Endothelial cell of umbilical vein (primary cell): ENCODE measurements at regions not wholly inside any gene's neighbourhood (a gene's known extent, or its start where the extent isn't known, plus 50 kb on each side); places are given as distances from the start of the nearest gene placed in this dataset.

Source experiments
- BruUV-seq: library from RNA; stranded (reverse); fragments of 400-500 nt; replicated peaks from 2 replicates; lab custom pipeline; 2021; lab: Mats Ljungman, UMichigan
- CTCF ChIA-PET: fragments of 300-600, 350-600 bp; sonication (Branson Sonifier 250); formaldehyde crosslinking; loops from one replicate; lab custom pipeline; 2021; ENCODE audit warnings: antibody characterized with exemption, inconsistent platforms; lab: Charles Lee
- POLR2A ChIA-PET: fragments of 300-600, 350-600 bp; sonication (Branson Sonifier 250); formaldehyde crosslinking; loops from one replicate; lab custom pipeline; 2021; ENCODE audit warnings: antibody characterized with exemption, inconsistent platforms; lab: Charles Lee
- DNase-seq: peaks from one replicate; pipeline ENCODE4 v3.0.0-alpha.2; 2011; ENCODE audit warnings: low read depth, low spot score
- FAIRE-seq: peaks from 2 replicates; lab custom pipeline; 2011; peaks lifted over from hg19 to GRCh38; lab: Jason Lieb, UNC
- H2AFZ ChIP-seq: 2 replicates; pipeline ENCODE4 v1.6.0; 2012; ENCODE audit warnings: low read depth, low read length, control low read depth, inconsistent platforms
- H3K27ac ChIP-seq: 2 replicates; pipeline ENCODE4 v1.5.1; 2011; ENCODE audit warnings: low read depth, mild to moderate bottlenecking, control low read depth, low read length, moderate library complexity; ENCODE audit not compliant: insufficient read depth
- H3K27me3 ChIP-seq, 2 experiments: 2 replicates each; pipeline versions ENCODE4 v1.6.0 to v1.6.1; 2011; ENCODE audit warnings: low read length in 2 of 2, mixed read lengths in 1 of 2; ENCODE audit not compliant: control insufficient read depth in 2 of 2, insufficient read depth in 2 of 2
- H3K36me3 ChIP-seq, 2 experiments: 2 replicates in 1 of 2; 3 replicates in 1 of 2; pipeline ENCODE4 v1.5.1; 2011; ENCODE audit warnings: low read length in 2 of 2, mild to moderate bottlenecking in 1 of 2, moderate library complexity in 1 of 2; ENCODE audit not compliant: control insufficient read depth in 2 of 2, insufficient read depth in 2 of 2; ENCODE audit errors: extremely low read depth in 1 of 2
- H3K4me1 ChIP-seq: 3 replicates; pipeline ENCODE4 v1.5.1; 2011; ENCODE audit warnings: mild to moderate bottlenecking, low read length; ENCODE audit not compliant: control insufficient read depth, insufficient read depth; ENCODE audit errors: extremely low read depth
- H3K4me2 ChIP-seq: 2 replicates; pipeline ENCODE4 v1.6.1; 2011; ENCODE audit warnings: low read length, control low read depth, mixed read lengths; ENCODE audit not compliant: insufficient read depth
- H3K4me3 ChIP-seq, 3 experiments: fragments of 200-600 bp in 1 of 3; sonication (generic), shearing (Covaris generic) in 1 of 3; replicated peaks in 1 of 3; 2 replicates each; pipeline ENCODE4 v1.5.1; 2011 to 2016; ENCODE audit warnings: control low read depth in 3 of 3, low read length in 3 of 3, mild to moderate bottlenecking in 2 of 3, inconsistent platforms in 1 of 3, low read depth in 1 of 3, moderate library complexity in 1 of 3; ENCODE audit not compliant: insufficient read depth in 1 of 3
- H3K79me2 ChIP-seq: 2 replicates; pipeline ENCODE4 v1.6.0; 2012; ENCODE audit warnings: low read length, inconsistent platforms; ENCODE audit not compliant: control insufficient read depth, insufficient read depth
- H3K9ac ChIP-seq: replicated peaks from 2 replicates; pipeline ENCODE3; 2011; ENCODE audit warnings: low read length, control low read depth; ENCODE audit not compliant: insufficient read depth; ENCODE audit errors: extremely low read depth
- H3K9me1 ChIP-seq: replicated peaks from 3 replicates; pipeline ENCODE4 v1.6.0; 2011; ENCODE audit warnings: mild to moderate bottlenecking, low read length; ENCODE audit not compliant: control insufficient read depth, insufficient read depth; ENCODE audit errors: extremely low read depth
- H3K9me3 ChIP-seq: replicated peaks from 2 replicates; pipeline ENCODE4 v1.5.1; 2012; ENCODE audit warnings: low read length, inconsistent platforms; ENCODE audit not compliant: control insufficient read depth, insufficient read depth
- H4K20me1 ChIP-seq: replicated peaks from 2 replicates; pipeline ENCODE3; 2011; ENCODE audit warnings: mild to moderate bottlenecking, low read length; ENCODE audit not compliant: control insufficient read depth, insufficient read depth; ENCODE audit errors: extremely low read depth
- EZH2 ChIP-seq: IDR thresholded peaks from 2 replicates; pipeline ENCODE4 v1.6.1; 2012; ENCODE audit warnings: borderline replicate concordance, low read depth, mild to moderate bottlenecking, moderate library complexity, low read length, inconsistent platforms; ENCODE audit not compliant: severe bottlenecking
- FOS ChIP-seq: IDR thresholded peaks from 2 replicates; pipeline ENCODE4 v1.6.1; 2011; ENCODE audit warnings: mild to moderate bottlenecking, low read length, moderate library complexity, borderline replicate concordance; ENCODE audit not compliant: insufficient read depth
- GATA2 ChIP-seq: IDR thresholded peaks from 2 replicates; pipeline ENCODE4 v1.7.0; 2011; ENCODE audit warnings: low read depth, mild to moderate bottlenecking, moderate library complexity, mixed read lengths, low read length; ENCODE audit not compliant: insufficient read length, insufficient read depth
- JUN ChIP-seq: IDR thresholded peaks from 2 replicates; pipeline ENCODE4 v1.6.1; 2011; ENCODE audit warnings: borderline replicate concordance, low read depth; ENCODE audit not compliant: insufficient read length, insufficient read depth
- MYC ChIP-seq: IDR thresholded peaks from one replicate; pipeline ENCODE4 v1.6.1; 2011; ENCODE audit warnings: mild to moderate bottlenecking, low read depth, low read length
- POLR2A ChIP-seq: IDR thresholded peaks from 2 replicates; pipeline ENCODE4 v1.6.1; 2012; ENCODE audit warnings: low read depth, mild to moderate bottlenecking, control low read depth, low read length
- POLR2AphosphoS5 ChIP-seq: IDR thresholded peaks from 2 replicates; pipeline ENCODE4 v1.6.1; 2012; ENCODE audit warnings: low read depth, mild to moderate bottlenecking, control low read depth, low read length, moderate library complexity; ENCODE audit not compliant: insufficient read depth
- dilution Hi-C: fragments of 300-500 bp; cut with MboI; formaldehyde crosslinking; loops from one replicate; pipeline ENCODE4 v1.15.0; 2019; ENCODE audit warnings: low sequenced_read_pairs; ENCODE audit not compliant: extremely low pct_ligation_motif_present
- intact Hi-C: fragments of 100-400 bp; cut with micrococcal nuclease; formaldehyde crosslinking; loops from one replicate; pipeline ENCODE4 v1.10.0; 2022
- TF ChIP-seq, protein P1 (sequence below): IDR thresholded peaks from 2 replicates; pipeline ENCODE4 v1.6.1; 2011; ENCODE audit not compliant: insufficient read depth, insufficient read length
- TF ChIP-seq, protein P2 (sequence below), 2 donors: IDR thresholded peaks; 1 replicate in 1 of 2; 2 replicates in 1 of 2; pipeline ENCODE4 v1.5.1; 2011; ENCODE audit warnings: low read length in 2 of 2, mild to moderate bottlenecking in 2 of 2, moderate library complexity in 2 of 2, control low read depth in 1 of 2, inconsistent platforms in 1 of 2, low read depth in 1 of 2; ENCODE audit not compliant: insufficient read depth in 1 of 2; ENCODE audit errors: extremely low read depth in 1 of 2

DNA sequence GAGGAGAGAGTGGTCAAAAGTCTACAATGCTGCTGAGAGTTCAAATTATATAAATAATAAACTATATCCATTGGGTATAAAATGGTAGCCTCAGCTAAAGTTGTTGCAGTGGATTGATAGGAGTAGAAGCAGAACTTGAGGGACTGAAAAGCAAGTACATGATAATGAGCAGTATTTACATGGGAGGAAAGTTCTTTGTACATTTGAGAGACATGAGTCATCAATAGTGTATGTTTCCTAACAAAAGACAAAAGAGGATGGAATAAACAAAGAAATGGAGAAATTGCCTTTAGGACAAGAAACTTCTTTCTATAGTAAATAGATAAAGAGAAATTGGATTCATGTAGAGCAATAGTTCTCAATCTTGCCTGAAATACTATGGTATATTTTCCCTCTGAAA, 110.0 kb upstream of the PLSCR5 start:
- H3K9me1 ChIP-seq = no peaks in the 10 kb centered on the region
- TF ChIP-seq FOS = peak; percentile 77
- peak; percentile 60 for TF ChIP-seq JUN
- TF ChIP-seq, protein P1, sequence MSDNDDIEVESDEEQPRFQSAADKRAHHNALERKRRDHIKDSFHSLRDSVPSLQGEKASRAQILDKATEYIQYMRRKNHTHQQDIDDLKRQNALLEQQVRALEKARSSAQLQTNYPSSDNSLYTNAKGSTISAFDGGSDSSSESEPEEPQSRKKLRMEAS = no peak
- H2AFZ ChIP-seq = no peak overlapping the region
- FAIRE-seq (no peak), DNase-seq (peak; percentile 34)
- no peaks in the 10 kb centered on the region for H4K20me1 ChIP-seq
- H3K9ac ChIP-seq = no peak overlapping the region
- no peaks in the 10 kb centered on the region for H3K79me2 ChIP-seq
- no peaks in the 10 kb centered on the region for H3K36me3 ChIP-seq
- H3K27me3 ChIP-seq = no peaks in the 10 kb centered on the region
- peaks cover 2% of the 10 kb centered on the region for H3K4me1 ChIP-seq
- CTCF ChIA-PET = interaction anchor here (1.2 kb wide), 1 partner anchor 11 kb away, joined by 4 read pairs; no protein-coding TSS in a partner anchor
- BruUV-seq = no TSS peak
- intact Hi-C loops = no loop called here
- H3K4me2 ChIP-seq = no peak overlapping the region
- H3K9me3 ChIP-seq = no peaks in the 10 kb centered on the region
- POLR2A ChIA-PET = no interaction called here
- dilution Hi-C loops = no loop called here
- H3K4me3 ChIP-seq = no peak overlapping the region
- H3K27ac ChIP-seq = no peak overlapping the region

DNA sequence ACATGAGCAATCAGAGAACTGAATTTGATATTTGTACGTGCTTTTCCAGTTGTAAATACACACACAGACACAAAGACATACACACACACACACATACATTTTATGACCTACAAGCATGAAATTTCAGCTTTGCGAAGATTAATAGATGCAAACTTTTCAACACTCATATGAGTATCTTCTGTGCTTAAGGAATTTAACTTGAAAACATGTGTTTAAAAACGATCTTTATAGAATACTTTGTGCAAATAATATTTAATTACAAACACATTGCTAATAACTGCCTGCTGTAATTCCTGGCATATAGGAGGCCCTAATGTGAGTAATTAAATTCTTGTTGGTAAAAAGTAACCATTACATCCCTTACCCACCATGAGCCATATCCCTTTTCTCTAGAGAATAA, 107.7 kb upstream of the PLSCR5 start:
- DNase-seq (no peak), FAIRE-seq (no peak)
- Histone ChIP-seq H4K20me1 (no peaks in the 10 kb centered on the region), H3K9ac (no peak overlapping the region), H3K27ac (no peak overlapping the region), H3K4me2 (no peak overlapping the region), H3K27me3 (no peaks in the 10 kb centered on the region), H3K79me2 (no peaks in the 10 kb centered on the region), H3K9me3 (no peaks in the 10 kb centered on the region), H2AFZ (no peak overlapping the region), H3K4me1 (peaks cover 2% of the 10 kb centered on the region), H3K4me3 (no peak overlapping the region), H3K36me3 (no peaks in the 10 kb centered on the region), H3K9me1 (no peaks in the 10 kb centered on the region)
- ChIA-PET POLR2A (no interaction called here), CTCF (no interaction called here)
- dilution Hi-C loops = no loop called here
- intact Hi-C loops = no loop called here
- BruUV-seq = no TSS peak
- TF ChIP-seq JUN (no peak), GATA2 (no peak), FOS (no peak), POLR2AphosphoS5 (no peak), MYC (no peak), EZH2 (no peak), POLR2A (no peak)
- TF ChIP-seq, protein P1 = no peak
- TF ChIP-seq, protein P2, sequence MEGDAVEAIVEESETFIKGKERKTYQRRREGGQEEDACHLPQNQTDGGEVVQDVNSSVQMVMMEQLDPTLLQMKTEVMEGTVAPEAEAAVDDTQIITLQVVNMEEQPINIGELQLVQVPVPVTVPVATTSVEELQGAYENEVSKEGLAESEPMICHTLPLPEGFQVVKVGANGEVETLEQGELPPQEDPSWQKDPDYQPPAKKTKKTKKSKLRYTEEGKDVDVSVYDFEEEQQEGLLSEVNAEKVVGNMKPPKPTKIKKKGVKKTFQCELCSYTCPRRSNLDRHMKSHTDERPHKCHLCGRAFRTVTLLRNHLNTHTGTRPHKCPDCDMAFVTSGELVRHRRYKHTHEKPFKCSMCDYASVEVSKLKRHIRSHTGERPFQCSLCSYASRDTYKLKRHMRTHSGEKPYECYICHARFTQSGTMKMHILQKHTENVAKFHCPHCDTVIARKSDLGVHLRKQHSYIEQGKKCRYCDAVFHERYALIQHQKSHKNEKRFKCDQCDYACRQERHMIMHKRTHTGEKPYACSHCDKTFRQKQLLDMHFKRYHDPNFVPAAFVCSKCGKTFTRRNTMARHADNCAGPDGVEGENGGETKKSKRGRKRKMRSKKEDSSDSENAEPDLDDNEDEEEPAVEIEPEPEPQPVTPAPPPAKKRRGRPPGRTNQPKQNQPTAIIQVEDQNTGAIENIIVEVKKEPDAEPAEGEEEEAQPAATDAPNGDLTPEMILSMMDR (IDR thresholded peaks at IDR 0.05; ENCODE audit: extremely low read depth in 1 of 2, insufficient read depth in 1 of 2, low read depth in 1 of 2, low read length in 2 of 2) = no peak
